Panc1 (cell line): ENCODE measurements at regions not wholly inside any gene's neighbourhood (a gene's known extent, or its start where the extent isn't known, plus 50 kb on each side); places are given as distances from the start of the nearest gene placed in this dataset.

Source experiments
- ATAC-seq: fragments of 200-7000 bp; cut with Tn5 transposase; 2 replicates; pipeline ENCODE4 v1.9.1; 2020; ENCODE audit warnings: mild to moderate bottlenecking, moderate library complexity
- BruUV-seq: library from RNA; stranded (reverse); fragments of 400-500 nt; replicated peaks from 2 replicates; lab custom pipeline; 2021; lab: Mats Ljungman, UMichigan
- CTCF ChIA-PET: fragments of 300-600 bp; sonication (Branson Sonifier 250); formaldehyde crosslinking; loops from one replicate; lab custom pipeline; 2022; ENCODE audit warnings: antibody characterized with exemption; lab: Charles Lee
- POLR2A ChIA-PET: fragments of 300-600 bp; sonication (Branson Sonifier 250); formaldehyde crosslinking; loops from one replicate; lab custom pipeline; 2022; ENCODE audit warnings: antibody characterized with exemption; lab: Charles Lee
- DNase-seq: peaks from one replicate; pipeline ENCODE4 v3.0.0-alpha.2; 2010; ENCODE audit warnings: low read depth, low spot score
- H3K27ac ChIP-seq: 2 replicates; pipeline ENCODE4 v1.5.1; 2011; ENCODE audit warnings: mild to moderate bottlenecking, low read length, inconsistent platforms
- H3K27me3 ChIP-seq: fragments of 200-500 bp; sonication (Bioruptor generic); 2 replicates; pipeline ENCODE4 v1.6.0; 2014; ENCODE audit warnings: low read length, inconsistent platforms; ENCODE audit not compliant: control insufficient read depth, insufficient read depth
- H3K36me3 ChIP-seq: fragments of 200-500 bp; sonication (Bioruptor generic); 2 replicates; pipeline ENCODE4 v1.5.1; 2014; ENCODE audit warnings: inconsistent platforms, mild to moderate bottlenecking, low read length, moderate library complexity; ENCODE audit not compliant: control insufficient read depth, insufficient read depth
- H3K4me1 ChIP-seq: 2 replicates; pipeline ENCODE4 v1.5.1; 2011; ENCODE audit warnings: inconsistent platforms, mild to moderate bottlenecking, low read length, moderate library complexity; ENCODE audit not compliant: control insufficient read depth, insufficient read depth
- H3K4me3 ChIP-seq, 2 experiments: 2 replicates each; pipeline ENCODE4 v1.5.1; 2011 to 2012; ENCODE audit warnings: low read depth in 2 of 2, low read length in 2 of 2, mild to moderate bottlenecking in 2 of 2, inconsistent platforms in 1 of 2, moderate library complexity in 1 of 2
- H3K9me3 ChIP-seq: fragments of 200-500 bp; sonication (Bioruptor generic); 2 replicates; pipeline ENCODE4 v1.5.1; 2014; ENCODE audit warnings: low read depth, mild to moderate bottlenecking, inconsistent platforms, low read length, moderate library complexity; ENCODE audit not compliant: control insufficient read depth, insufficient read depth
- POLR2AphosphoS5 ChIP-seq: IDR thresholded peaks from 2 replicates; pipeline ENCODE4 v1.6.1; 2012; ENCODE audit warnings: mild to moderate bottlenecking, low read depth, low read length, moderate library complexity
- SIN3A ChIP-seq: IDR thresholded peaks from 2 replicates; pipeline ENCODE4 v1.6.1; 2012; ENCODE audit warnings: low read depth, mild to moderate bottlenecking, low read length, moderate library complexity, borderline replicate concordance; ENCODE audit not compliant: insufficient read depth
- TCF7L2 ChIP-seq: IDR thresholded peaks from 2 replicates; pipeline ENCODE4 v1.6.1; 2011; ENCODE audit warnings: mild to moderate bottlenecking, low read depth, low read length, inconsistent platforms
- in situ Hi-C: cut with HindIII; loops from 2 replicates; pipeline ENCODE4 v1.10.0; 2016; ENCODE audit warnings: low sequenced_read_pairs, low pct_unique_long_range_greater_than_20kb
- intact Hi-C: fragments of 100-400 bp; cut with micrococcal nuclease; formaldehyde crosslinking; loops from one replicate; pipeline ENCODE4 v1.10.0; 2022; ENCODE audit not compliant: unreplicated experiment
- TF ChIP-seq, protein P1 (sequence below), 2 experiments: IDR thresholded peaks; 2 replicates each; pipeline ENCODE4 v1.6.1; 2011 to 2012; ENCODE audit warnings: low read depth in 2 of 2, control low read depth in 1 of 2, low read length in 1 of 2, mild to moderate bottlenecking in 1 of 2, moderate library complexity in 1 of 2; ENCODE audit not compliant: insufficient read depth in 1 of 2
- TF ChIP-seq, protein P2 (sequence below): fragments of 450-650 bp; IDR thresholded peaks from 2 replicates; pipeline ENCODE4 v1.5.1; 2017; ENCODE audit warnings: mild to moderate bottlenecking

DNA sequence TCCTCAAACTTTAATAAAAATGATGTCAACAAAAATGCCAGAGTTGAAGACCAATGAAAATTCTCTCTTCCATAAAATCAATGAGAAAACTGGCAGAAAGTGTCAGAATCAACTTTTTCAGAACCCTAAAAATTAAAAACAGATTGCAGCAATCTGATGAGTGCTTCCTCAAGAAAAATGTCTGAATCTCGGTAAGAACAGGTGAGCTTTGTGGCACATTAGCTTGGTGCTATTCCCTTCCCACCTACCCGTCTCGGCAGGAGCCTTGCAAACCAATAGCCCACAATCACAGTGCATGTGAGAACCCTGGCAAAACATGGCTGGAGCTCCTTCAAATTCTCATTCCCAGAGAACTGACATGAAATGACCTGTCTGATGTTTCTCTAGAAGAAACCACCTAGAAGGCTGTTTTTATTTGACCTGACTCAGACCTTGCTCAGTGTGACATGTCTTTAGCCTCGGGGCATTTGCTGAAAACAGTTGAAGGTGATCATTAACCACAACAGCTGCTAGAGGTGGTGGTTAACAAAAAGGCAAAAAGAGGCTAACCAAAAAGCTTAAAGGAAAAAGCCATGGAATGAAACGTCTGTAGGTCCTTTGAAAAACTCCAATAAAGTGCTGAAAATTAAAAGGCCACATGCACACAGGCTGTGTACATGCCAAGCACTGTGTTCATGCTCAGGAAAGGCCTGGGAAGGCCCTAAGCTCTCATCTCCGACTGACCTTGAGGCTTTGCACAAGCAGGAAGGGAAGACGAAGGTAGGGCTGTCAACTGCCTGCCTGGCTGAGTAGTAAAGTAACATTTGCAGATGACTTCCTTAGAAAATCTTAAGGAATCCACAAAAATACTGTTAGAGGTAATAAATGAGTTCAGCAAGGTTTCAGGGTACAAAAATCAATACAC lies 253.0 kb upstream of the NSMCE3 start:
- Histone ChIP-seq H3K9me3 (no peaks in the 10 kb centered on the region), H3K4me1 (no peaks in the 10 kb centered on the region), H3K27me3 (no peaks in the 10 kb centered on the region), H3K36me3 (no peaks in the 10 kb centered on the region), H3K4me3 (no peak overlapping the region), H3K27ac (no peak overlapping the region)
- DNase-seq (no peak), ATAC-seq (no peak; the same call in 1 of the 2 replicates)
- ChIA-PET CTCF (interaction anchor here (0.6 kb wide), 1 partner anchor 239 kb away, joined by 3 read pairs; no protein-coding TSS in a partner anchor), POLR2A (no interaction called here)
- BruUV-seq = no TSS peak
- intact Hi-C loops = no loop called here
- no peak for TF ChIP-seq POLR2AphosphoS5
- TF ChIP-seq, protein P1, sequence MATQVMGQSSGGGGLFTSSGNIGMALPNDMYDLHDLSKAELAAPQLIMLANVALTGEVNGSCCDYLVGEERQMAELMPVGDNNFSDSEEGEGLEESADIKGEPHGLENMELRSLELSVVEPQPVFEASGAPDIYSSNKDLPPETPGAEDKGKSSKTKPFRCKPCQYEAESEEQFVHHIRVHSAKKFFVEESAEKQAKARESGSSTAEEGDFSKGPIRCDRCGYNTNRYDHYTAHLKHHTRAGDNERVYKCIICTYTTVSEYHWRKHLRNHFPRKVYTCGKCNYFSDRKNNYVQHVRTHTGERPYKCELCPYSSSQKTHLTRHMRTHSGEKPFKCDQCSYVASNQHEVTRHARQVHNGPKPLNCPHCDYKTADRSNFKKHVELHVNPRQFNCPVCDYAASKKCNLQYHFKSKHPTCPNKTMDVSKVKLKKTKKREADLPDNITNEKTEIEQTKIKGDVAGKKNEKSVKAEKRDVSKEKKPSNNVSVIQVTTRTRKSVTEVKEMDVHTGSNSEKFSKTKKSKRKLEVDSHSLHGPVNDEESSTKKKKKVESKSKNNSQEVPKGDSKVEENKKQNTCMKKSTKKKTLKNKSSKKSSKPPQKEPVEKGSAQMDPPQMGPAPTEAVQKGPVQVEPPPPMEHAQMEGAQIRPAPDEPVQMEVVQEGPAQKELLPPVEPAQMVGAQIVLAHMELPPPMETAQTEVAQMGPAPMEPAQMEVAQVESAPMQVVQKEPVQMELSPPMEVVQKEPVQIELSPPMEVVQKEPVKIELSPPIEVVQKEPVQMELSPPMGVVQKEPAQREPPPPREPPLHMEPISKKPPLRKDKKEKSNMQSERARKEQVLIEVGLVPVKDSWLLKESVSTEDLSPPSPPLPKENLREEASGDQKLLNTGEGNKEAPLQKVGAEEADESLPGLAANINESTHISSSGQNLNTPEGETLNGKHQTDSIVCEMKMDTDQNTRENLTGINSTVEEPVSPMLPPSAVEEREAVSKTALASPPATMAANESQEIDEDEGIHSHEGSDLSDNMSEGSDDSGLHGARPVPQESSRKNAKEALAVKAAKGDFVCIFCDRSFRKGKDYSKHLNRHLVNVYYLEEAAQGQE (IDR thresholded peaks at IDR 0.05; ENCODE audit: insufficient read depth in 1 of 2, low read depth in 2 of 2, low read length in 1 of 2) = no peak
- TF ChIP-seq TCF7L2 = no peak
- TF ChIP-seq, protein P2, sequence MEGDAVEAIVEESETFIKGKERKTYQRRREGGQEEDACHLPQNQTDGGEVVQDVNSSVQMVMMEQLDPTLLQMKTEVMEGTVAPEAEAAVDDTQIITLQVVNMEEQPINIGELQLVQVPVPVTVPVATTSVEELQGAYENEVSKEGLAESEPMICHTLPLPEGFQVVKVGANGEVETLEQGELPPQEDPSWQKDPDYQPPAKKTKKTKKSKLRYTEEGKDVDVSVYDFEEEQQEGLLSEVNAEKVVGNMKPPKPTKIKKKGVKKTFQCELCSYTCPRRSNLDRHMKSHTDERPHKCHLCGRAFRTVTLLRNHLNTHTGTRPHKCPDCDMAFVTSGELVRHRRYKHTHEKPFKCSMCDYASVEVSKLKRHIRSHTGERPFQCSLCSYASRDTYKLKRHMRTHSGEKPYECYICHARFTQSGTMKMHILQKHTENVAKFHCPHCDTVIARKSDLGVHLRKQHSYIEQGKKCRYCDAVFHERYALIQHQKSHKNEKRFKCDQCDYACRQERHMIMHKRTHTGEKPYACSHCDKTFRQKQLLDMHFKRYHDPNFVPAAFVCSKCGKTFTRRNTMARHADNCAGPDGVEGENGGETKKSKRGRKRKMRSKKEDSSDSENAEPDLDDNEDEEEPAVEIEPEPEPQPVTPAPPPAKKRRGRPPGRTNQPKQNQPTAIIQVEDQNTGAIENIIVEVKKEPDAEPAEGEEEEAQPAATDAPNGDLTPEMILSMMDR = no peak
- in situ Hi-C loops = no loop called here

DNA sequence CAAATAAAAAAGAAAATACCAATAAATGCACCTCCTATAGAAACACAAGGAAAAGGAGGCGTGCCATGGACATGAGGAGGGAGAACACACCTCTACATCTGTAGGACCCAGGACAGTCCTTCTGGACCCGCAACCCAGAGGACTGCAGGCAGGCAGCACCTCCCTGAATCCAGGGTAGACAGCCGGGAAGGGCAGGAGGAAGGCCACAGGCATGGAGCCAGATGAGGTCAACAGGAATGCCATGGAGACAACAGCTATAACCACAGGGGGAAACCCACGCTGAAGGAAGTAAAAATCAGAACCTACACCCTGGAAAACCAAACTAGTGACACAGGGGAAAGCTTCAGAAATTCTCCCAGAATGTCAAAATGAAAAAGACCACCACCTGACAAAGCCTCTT lies 248.8 kb upstream of the NSMCE3 start:
- ATAC-seq (no peak), DNase-seq (no peak)
- Histone ChIP-seq H3K36me3 (no peaks in the 10 kb centered on the region), H3K9me3 (no peaks in the 10 kb centered on the region), H3K27me3 (no peaks in the 10 kb centered on the region), H3K4me3 (no peak overlapping the region), H3K27ac (no peak overlapping the region), H3K4me1 (no peaks in the 10 kb centered on the region)
- intact Hi-C loops = no loop called here
- ChIA-PET CTCF (no interaction called here), POLR2A (no interaction called here)
- in situ Hi-C loops = no loop called here
- TF ChIP-seq POLR2AphosphoS5 (no peak), SIN3A (no peak), TCF7L2 (no peak)
- TF ChIP-seq, protein P2 = no peak
- TF ChIP-seq, protein P1 (IDR thresholded peaks at IDR 0.05; ENCODE audit: insufficient read depth in 1 of 2, low read depth in 2 of 2, low read length in 1 of 2) = no peak
- no TSS peak for BruUV-seq
